ENCODE measurements at regions not wholly inside any gene's neighbourhood (a gene's known extent, or its start where the extent isn't known, plus 50 kb on each side); places are given as distances from the start of the nearest gene placed in this dataset.

- no peak for DNase-seq
These were observed 58.7 kb upstream of the ZFR start for GRCh38 chr5:32503261-32503660.

GRCh38 chr5:32501071-32502002, 56.8 kb upstream of the ZFR start:
- DNase-seq: no peak

- no peak for DNase-seq
These were observed 55.6 kb upstream of the ZFR start for GRCh38 chr5:32500181-32500580.

GRCh38 chr5:32499261-32499660, 54.7 kb upstream of the ZFR start:
- no peak for DNase-seq

- no peak for DNase-seq
These were observed 53.9 kb upstream of the ZFR start for GRCh38 chr5:32498484-32498883.

- no peak for DNase-seq
These were observed 51.6 kb upstream of the ZFR start for GRCh38 chr5:32496104-32496503.

GRCh38 chr5:32494827-32495226, 50.3 kb upstream of the ZFR start:
- no peak for DNase-seq

Data from activated CD8-positive, alpha-beta memory T cell treated with anti-CD3 and anti-CD28 coated beads, Interleukin-2, amount 50 U/mL, for 4 hours (primary cell).